ENCODE measurements at regions not wholly inside any gene's neighbourhood (a gene's known extent, or its start where the extent isn't known, plus 50 kb on each side); places are given as distances from the start of the nearest gene placed in this dataset.

GRCh38 chr4:125551967-125552366 is 237.2 kb downstream of the FAT4 start:
- Mint-ChIP-seq H3K4me1 (no peaks in the 10 kb centered on the region), H3K27ac (no peak overlapping the region)

DNA sequence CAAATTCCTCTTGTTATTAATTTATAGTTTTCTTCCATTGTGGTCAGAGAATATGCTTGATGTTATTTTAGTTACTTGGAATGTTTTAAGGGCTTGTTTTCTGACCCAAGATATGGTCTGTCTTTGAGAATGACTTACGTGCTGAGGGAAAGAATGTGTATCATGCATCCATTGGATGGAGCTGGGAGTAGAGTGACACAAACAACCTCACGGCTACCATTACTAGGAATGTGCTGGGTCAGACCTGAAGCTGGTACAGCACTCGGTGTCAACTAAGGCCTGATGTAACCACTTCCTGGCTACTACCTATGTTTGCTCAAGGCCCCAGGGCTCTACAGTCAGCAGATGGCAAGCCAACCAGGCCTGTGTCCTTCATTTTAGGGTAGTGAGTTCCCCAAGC is 257.8 kb downstream of the FAT4 start:
- Mint-ChIP-seq H3K4me3 (no peak overlapping the region), H3K27ac (no peak overlapping the region), H3K4me1 (no peaks in the 10 kb centered on the region), H3K9me3 (peaks cover 40% of the 10 kb centered on the region), H3K36me3 (peaks cover 47% of the 10 kb centered on the region), H3K27me3 (ENCODE audit: low read depth) (no peaks in the 10 kb centered on the region)
- POLR2A ChIA-PET = no interaction called here
- no peak; the same call in 1 of the 2 replicates for ATAC-seq
- DNase-seq (ENCODE audit: low spot score) = no peak
- CTCF ChIA-PET = no interaction called here
- TF ChIP-seq ESRRA (CRISPR knock-in tag; IDR thresholded peaks at IDR 0.05; ENCODE audit: borderline replicate concordance) (no peak), MLX (CRISPR knock-in tag; IDR thresholded peaks at IDR 0.05) (no peak), CBFB (CRISPR knock-in tag; IDR thresholded peaks at IDR 0.05; ENCODE audit: low read depth) (no peak), GRHL2 (CRISPR knock-in tag; IDR thresholded peaks at IDR 0.05; ENCODE audit: insufficient replicate concordance, severe bottlenecking) (no peak), ZNF423 (CRISPR knock-in tag; IDR thresholded peaks at IDR 0.05) (no peak), MAX (CRISPR knock-in tag; IDR thresholded peaks at IDR 0.05) (no peak), E2F4 (CRISPR knock-in tag; IDR thresholded peaks at IDR 0.05; ENCODE audit: borderline replicate concordance, low read depth) (no peak), ZNF263 (CRISPR knock-in tag; IDR thresholded peaks at IDR 0.05; ENCODE audit: low read depth) (no peak), NFE2L1 (CRISPR knock-in tag; IDR thresholded peaks at IDR 0.05) (no peak), SMAD4 (CRISPR knock-in tag; IDR thresholded peaks at IDR 0.05) (no peak)
- TF ChIP-seq, protein P1, sequence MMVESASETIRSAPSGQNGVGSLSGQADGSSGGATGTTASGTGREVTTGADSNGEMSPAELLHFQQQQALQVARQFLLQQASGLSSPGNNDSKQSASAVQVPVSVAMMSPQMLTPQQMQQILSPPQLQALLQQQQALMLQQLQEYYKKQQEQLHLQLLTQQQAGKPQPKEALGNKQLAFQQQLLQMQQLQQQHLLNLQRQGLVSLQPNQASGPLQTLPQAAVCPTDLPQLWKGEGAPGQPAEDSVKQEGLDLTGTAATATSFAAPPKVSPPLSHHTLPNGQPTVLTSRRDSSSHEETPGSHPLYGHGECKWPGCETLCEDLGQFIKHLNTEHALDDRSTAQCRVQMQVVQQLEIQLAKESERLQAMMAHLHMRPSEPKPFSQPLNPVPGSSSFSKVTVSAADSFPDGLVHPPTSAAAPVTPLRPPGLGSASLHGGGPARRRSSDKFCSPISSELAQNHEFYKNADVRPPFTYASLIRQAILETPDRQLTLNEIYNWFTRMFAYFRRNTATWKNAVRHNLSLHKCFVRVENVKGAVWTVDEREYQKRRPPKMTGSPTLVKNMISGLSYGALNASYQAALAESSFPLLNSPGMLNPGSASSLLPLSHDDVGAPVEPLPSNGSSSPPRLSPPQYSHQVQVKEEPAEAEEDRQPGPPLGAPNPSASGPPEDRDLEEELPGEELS (CRISPR knock-in tag; IDR thresholded peaks at IDR 0.05) = no peak
- TF ChIP-seq, protein P2, sequence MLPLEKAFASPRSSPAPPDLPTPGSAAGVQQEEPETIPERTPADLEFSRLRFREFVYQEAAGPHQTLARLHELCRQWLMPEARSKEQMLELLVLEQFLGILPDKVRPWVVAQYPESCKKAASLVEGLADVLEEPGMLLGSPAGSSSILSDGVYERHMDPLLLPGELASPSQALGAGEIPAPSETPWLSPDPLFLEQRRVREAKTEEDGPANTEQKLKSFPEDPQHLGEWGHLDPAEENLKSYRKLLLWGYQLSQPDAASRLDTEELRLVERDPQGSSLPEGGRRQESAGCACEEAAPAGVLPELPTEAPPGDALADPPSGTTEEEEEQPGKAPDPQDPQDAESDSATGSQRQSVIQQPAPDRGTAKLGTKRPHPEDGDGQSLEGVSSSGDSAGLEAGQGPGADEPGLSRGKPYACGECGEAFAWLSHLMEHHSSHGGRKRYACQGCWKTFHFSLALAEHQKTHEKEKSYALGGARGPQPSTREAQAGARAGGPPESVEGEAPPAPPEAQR (CRISPR knock-in tag; IDR thresholded peaks at IDR 0.05) = no peak

More at GRCh38 chr4:125551967-125552366, 237.2 kb downstream of the FAT4 start:
- POLR2A ChIA-PET = no interaction called here
- H3K36me3 Mint-ChIP-seq = peaks cover 27% of the 10 kb centered on the region
- DNase-seq (ENCODE audit: low spot score) = no peak
- H3K9me3 Mint-ChIP-seq = peaks cover 21% of the 10 kb centered on the region
- no peak overlapping the region for H3K4me3 Mint-ChIP-seq
- ATAC-seq = no peak
- CTCF ChIA-PET = no interaction called here
- TF ChIP-seq, protein P3, sequence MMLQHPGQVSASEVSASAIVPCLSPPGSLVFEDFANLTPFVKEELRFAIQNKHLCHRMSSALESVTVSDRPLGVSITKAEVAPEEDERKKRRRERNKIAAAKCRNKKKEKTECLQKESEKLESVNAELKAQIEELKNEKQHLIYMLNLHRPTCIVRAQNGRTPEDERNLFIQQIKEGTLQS (CRISPR knock-in tag; conservative IDR thresholded peaks at IDR 0.05) = no peak
- TF ChIP-seq ARID4B (CRISPR knock-in tag; IDR thresholded peaks at IDR 0.05; ENCODE audit: borderline replicate concordance) (no peak), SOX15 (CRISPR knock-in tag; IDR thresholded peaks at IDR 0.05) (no peak), MAX (CRISPR knock-in tag; IDR thresholded peaks at IDR 0.05) (no peak)
- TF ChIP-seq, protein P4, sequence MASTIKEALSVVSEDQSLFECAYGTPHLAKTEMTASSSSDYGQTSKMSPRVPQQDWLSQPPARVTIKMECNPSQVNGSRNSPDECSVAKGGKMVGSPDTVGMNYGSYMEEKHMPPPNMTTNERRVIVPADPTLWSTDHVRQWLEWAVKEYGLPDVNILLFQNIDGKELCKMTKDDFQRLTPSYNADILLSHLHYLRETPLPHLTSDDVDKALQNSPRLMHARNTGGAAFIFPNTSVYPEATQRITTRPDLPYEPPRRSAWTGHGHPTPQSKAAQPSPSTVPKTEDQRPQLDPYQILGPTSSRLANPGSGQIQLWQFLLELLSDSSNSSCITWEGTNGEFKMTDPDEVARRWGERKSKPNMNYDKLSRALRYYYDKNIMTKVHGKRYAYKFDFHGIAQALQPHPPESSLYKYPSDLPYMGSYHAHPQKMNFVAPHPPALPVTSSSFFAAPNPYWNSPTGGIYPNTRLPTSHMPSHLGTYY (CRISPR knock-in tag; IDR thresholded peaks at IDR 0.05) = no peak
- H3K27me3 Mint-ChIP-seq (ENCODE audit: low read depth) = no peaks in the 10 kb centered on the region
